Tibial artery (tissue), 4 donors: ENCODE measurements at regions not wholly inside any gene's neighbourhood (a gene's known extent, or its start where the extent isn't known, plus 50 kb on each side); places are given as distances from the start of the nearest gene placed in this dataset.

Source experiments
- DNase-seq, 2 donors: peaks; one replicate each; pipeline ENCODE4 v3.0.0-alpha.2; 2019
- H3K27ac ChIP-seq, 2 donors: fragments of 200-600 bp; sonication (generic) in 1 of 2; 1 replicate in 1 of 2; 2 replicates in 1 of 2; pipeline ENCODE4 v1.5.1; 2018 to 2019; ENCODE audit warnings: mild to moderate bottlenecking in 1 of 2
- H3K27me3 ChIP-seq, 2 donors: fragments of 200-600 bp; sonication (generic) in 1 of 2; one replicate each; pipeline versions ENCODE4 v1.5.1 to v1.6.0; 2016 to 2019
- H3K36me3 ChIP-seq, 3 donors: fragments of 200-600 bp; sonication (generic) in 2 of 3; one replicate each; pipeline ENCODE4 v1.5.1; 2016 to 2019; ENCODE audit warnings: mild to moderate bottlenecking in 2 of 3
- H3K4me1 ChIP-seq, 4 donors: fragments of 200-600 bp; sonication (generic) in 2 of 4; 1 replicate in 3 of 4; 2 replicates in 1 of 4; pipeline ENCODE4 v1.5.1; 2016 to 2019
- H3K4me3 ChIP-seq, 2 donors: fragments of 200-600 bp; sonication (generic) in 1 of 2; 1 replicate in 1 of 2; 2 replicates in 1 of 2; pipeline ENCODE4 v1.5.1; 2018 to 2019; ENCODE audit warnings: mild to moderate bottlenecking in 2 of 2
- H3K9me3 ChIP-seq, 3 donors: fragments of 200-600 bp; sonication (generic) in 1 of 3; one replicate each; pipeline ENCODE4 v1.5.1; 2016 to 2019
- intact Hi-C: fragments of 100-400 bp; cut with DNase I; formaldehyde crosslinking; loops from one replicate; pipeline ENCODE4 v1.15.0; 2023; ENCODE audit warnings: low total_unique reads
- TF ChIP-seq, protein P1 (sequence below), 2 experiments: fragments of 200-600 bp in 1 of 2; fragments of 450-650 bp in 1 of 2; IDR thresholded peaks; one replicate each; pipeline ENCODE4 v1.5.1; 2017 to 2019; ENCODE audit warnings: antibody characterized with exemption in 2 of 2, mild to moderate bottlenecking in 1 of 2, moderate library complexity in 1 of 2

DNA sequence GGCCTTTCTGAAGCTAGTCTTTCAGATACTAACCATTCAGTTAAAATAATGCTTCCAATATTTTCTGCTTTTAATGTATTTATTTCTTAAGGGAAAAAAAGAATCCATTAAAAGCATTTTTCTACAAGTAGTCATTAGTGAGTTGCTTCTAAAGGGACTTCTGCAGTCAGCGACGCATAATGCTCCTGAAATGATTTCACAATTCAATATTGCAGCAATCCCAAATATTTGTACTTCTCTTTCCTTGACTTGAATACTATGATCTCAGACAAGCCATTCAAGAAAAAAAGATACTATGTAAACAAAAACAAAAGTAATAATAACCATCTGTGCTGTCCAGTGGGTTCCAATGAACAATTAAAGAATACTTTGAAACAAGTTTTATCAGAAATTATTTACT is 681.0 kb downstream of the DIPK2A start:
- Histone ChIP-seq H3K9me3 (no peaks in the 10 kb centered on the region), H3K27me3 (no peaks in the 10 kb centered on the region)
- no peak for DNase-seq

DNA sequence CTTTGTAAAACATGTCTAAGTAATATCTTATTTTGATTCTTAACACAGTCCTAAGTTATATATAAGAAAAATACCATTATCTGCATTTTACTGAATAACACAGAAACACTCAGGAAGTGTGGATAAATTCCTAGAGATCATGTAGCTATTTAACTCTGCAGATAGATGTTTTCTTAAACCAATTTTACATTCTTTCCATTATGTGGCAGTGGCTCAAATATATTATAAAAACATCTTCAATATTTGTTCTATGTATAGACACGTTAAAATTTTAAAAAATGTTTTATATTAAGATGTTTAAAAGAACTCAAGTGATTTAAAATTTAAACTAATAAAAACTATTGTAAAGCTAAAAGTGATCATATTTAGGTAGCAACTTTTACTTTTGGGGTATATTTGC is 683.8 kb downstream of the DIPK2A start:
- Histone ChIP-seq H3K36me3 (no peaks in the 10 kb centered on the region), H3K4me1 (no peaks in the 10 kb centered on the region), H3K27me3 (no peaks in the 10 kb centered on the region), H3K4me3 (no peak overlapping the region), H3K9me3 (no peaks in the 10 kb centered on the region), H3K27ac (no peak overlapping the region)
- TF ChIP-seq, protein P1, sequence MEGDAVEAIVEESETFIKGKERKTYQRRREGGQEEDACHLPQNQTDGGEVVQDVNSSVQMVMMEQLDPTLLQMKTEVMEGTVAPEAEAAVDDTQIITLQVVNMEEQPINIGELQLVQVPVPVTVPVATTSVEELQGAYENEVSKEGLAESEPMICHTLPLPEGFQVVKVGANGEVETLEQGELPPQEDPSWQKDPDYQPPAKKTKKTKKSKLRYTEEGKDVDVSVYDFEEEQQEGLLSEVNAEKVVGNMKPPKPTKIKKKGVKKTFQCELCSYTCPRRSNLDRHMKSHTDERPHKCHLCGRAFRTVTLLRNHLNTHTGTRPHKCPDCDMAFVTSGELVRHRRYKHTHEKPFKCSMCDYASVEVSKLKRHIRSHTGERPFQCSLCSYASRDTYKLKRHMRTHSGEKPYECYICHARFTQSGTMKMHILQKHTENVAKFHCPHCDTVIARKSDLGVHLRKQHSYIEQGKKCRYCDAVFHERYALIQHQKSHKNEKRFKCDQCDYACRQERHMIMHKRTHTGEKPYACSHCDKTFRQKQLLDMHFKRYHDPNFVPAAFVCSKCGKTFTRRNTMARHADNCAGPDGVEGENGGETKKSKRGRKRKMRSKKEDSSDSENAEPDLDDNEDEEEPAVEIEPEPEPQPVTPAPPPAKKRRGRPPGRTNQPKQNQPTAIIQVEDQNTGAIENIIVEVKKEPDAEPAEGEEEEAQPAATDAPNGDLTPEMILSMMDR (IDR thresholded peaks at IDR 0.05) = no peak
- intact Hi-C loops = no loop called here
- no peak for DNase-seq

More for the DNA sequence above, 681.0 kb downstream of the DIPK2A start:
- Histone ChIP-seq H3K27ac (no peak overlapping the region), H3K4me1 (no peaks in the 10 kb centered on the region), H3K36me3 (no peaks in the 10 kb centered on the region), H3K4me3 (no peak overlapping the region)
- TF ChIP-seq, protein P1 (IDR thresholded peaks at IDR 0.05) = no peak
- intact Hi-C loops = no loop called here

DNA sequence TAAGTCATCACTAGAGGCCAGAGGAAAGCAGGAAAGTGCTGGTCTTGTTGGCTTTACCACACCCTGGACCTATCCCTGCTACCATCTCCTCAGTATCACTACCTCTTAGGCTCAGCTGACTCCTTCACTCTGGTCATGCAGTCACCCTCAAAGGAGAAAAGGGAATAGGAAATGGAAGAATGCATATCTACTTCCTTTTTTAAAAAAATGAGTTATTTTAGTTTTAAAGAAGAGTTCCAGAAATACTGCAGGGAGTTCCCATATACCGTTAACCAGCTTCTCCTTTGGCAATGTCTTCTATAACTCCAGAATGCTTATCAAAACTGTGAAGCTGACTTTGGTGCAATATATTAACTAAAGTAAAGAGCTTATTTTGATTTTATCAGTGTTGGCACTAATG is 688.6 kb downstream of the DIPK2A start:
- no peak for DNase-seq
- H3K4me3 ChIP-seq = no peak overlapping the region
- TF ChIP-seq, protein P1 (IDR thresholded peaks at IDR 0.05) = no peak
- H3K27me3 ChIP-seq = no peaks in the 10 kb centered on the region
- H3K36me3 ChIP-seq = no peaks in the 10 kb centered on the region
- intact Hi-C loops = no loop called here
- no peaks in the 10 kb centered on the region for H3K9me3 ChIP-seq
- no peaks in the 10 kb centered on the region for H3K4me1 ChIP-seq
- H3K27ac ChIP-seq = no peak overlapping the region

DNA sequence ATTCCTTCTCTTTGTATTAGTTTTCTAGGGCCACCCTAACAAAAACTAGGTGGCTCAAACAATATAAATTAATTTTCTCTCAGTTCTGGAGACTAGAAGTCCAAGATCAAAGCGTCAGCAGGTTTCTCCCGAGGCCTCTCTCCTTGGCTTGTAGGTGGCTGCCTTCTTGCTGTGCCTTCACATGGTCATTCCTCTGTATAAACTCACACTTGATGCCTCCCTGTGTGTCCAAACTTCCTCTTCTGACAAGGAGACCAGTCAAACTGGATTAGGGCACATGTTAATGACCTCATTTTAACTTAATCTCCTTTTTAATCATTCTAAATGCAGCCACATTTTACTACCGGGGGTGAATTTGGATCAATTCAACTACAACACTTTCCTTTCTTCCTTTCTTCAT is 691.1 kb downstream of the DIPK2A start:
- Histone ChIP-seq H3K27ac (no peak overlapping the region), H3K36me3 (no peaks in the 10 kb centered on the region), H3K4me1 (no peaks in the 10 kb centered on the region), H3K4me3 (no peak overlapping the region), H3K9me3 (no peaks in the 10 kb centered on the region), H3K27me3 (no peaks in the 10 kb centered on the region)
- DNase-seq = no peak
- intact Hi-C loops = no loop called here
- TF ChIP-seq, protein P1 (IDR thresholded peaks at IDR 0.05) = no peak

DNA sequence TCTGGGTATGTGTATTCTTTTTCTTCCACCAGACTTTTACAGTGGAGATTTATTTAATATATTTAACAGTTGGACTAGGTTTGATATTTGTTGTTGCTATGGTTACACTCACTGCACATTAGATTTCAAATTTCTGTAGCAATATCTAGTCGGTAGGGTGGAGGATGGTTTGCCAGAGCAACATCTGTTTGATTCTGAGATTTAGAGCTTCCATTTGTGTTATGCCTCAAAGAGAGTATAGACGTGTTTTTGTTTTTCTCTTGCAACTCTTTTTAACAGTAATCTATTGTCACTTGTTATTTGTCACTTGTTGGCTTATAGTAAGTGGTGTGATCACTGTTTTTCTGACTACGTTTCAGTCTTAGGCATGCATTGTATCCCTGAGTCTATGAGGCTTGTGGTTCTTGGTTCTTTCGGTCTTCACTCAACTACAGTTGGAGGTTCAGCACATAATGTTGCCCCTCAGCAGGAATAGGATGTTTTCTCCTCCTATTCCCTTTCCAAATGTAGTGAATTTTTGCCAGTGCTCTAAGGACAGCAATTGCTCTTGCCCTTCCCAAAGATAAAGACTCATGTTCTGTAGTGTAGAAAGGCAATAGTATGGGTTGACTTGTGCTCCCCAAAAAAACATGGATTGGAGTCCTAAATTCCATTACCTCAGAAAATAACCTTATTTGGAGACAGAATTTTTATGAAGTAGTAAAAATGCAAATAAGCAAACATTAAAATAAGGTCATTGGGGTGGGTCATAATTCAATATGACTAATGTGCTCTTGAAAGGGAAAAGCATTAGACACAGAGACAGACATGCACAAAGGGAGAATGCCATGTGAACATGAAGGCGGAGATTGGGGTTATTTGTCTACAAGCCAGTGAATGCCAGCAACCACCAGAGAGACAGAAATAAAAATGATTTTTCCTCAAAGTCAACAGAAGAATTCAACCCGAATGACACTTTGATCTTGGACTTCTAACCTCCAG is 692.1 kb downstream of the DIPK2A start:
- Histone ChIP-seq H3K36me3 (no peaks in the 10 kb centered on the region), H3K27me3 (no peaks in the 10 kb centered on the region), H3K4me1 (no peaks in the 10 kb centered on the region), H3K9me3 (no peaks in the 10 kb centered on the region), H3K4me3 (no peak overlapping the region), H3K27ac (no peak overlapping the region)
- intact Hi-C loops = no loop called here
- DNase-seq = no peak
- TF ChIP-seq, protein P1 (IDR thresholded peaks at IDR 0.05) = no peak
